ENCODE measurements at regions not wholly inside any gene's neighbourhood (a gene's known extent, or its start where the extent isn't known, plus 50 kb on each side); places are given as distances from the start of the nearest gene placed in this dataset.

DNA sequence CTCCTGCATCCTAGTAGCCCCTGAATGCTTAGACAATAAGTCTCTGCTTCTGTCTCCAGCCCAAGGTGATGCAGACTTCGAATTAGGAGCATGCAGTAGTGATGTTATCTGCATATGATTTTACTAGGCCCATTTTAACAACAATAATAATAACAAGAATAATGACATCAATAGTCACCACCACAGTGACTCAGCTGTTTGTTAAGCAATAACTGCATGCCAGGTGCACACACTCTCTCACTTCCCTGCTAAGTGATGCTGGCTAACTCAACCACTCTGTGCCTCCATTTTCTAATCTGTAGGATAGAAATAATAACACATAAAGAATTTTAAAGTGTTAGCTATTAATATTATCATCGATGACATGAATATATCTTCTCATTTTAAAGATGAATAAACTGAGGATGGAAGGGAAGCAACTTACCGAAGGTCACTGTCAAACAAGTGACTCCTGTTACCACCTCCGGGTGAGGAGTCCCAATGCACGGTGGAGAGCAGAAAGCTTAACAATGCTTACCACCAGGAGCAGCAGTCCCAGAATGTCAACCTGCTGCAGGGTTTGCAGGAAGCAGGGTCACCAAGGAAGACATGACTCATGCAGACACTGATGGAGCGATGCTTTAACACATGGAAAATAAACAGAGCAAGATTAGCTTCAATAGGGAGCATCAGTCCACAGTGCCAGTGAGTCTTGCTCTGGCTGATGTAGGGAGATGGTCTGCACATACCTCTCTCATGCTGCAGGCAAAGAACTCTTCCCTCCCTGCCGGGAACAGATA is 290.2 kb downstream of the SPATA17 start:
- Mint-ChIP-seq H3K4me3 (ENCODE audit: low read depth) (no peak overlapping the region), H3K36me3 (ENCODE audit: low read depth) (no peaks in the 10 kb centered on the region), H3K27ac (no peak overlapping the region), H3K27me3 (ENCODE audit: low read depth) (peaks cover 10% of the 10 kb centered on the region), H3K4me1 (ENCODE audit: low read depth) (no peaks in the 10 kb centered on the region), H3K9me3 (no peaks in the 10 kb centered on the region)
- intact Hi-C loops (cut with micrococcal nuclease): no loop called here
- no peak for DNase-seq (ENCODE audit: low spot score)

GRCh38 chr1:217924924-217925323 is 293.8 kb downstream of the SPATA17 start:
- no peak overlapping the region for H3K4me3 Mint-ChIP-seq (ENCODE audit: low read depth)
- peaks cover 13% of the 10 kb centered on the region for H3K27me3 Mint-ChIP-seq (ENCODE audit: low read depth)
- DNase-seq (ENCODE audit: low spot score): no peak
- H3K36me3 Mint-ChIP-seq (ENCODE audit: low read depth): no peaks in the 10 kb centered on the region
- intact Hi-C loops (cut with micrococcal nuclease): no loop called here
- no peaks in the 10 kb centered on the region for H3K9me3 Mint-ChIP-seq
- no peak overlapping the region for H3K27ac Mint-ChIP-seq
- no peaks in the 10 kb centered on the region for H3K4me1 Mint-ChIP-seq (ENCODE audit: low read depth)

GRCh38 chr1:217929213-217929885 is 298.2 kb downstream of the SPATA17 start:
- Mint-ChIP-seq H3K27me3 (ENCODE audit: low read depth) (peaks cover 11% of the 10 kb centered on the region), H3K4me3 (ENCODE audit: low read depth) (no peak overlapping the region), H3K9me3 (no peaks in the 10 kb centered on the region), H3K27ac (no peak overlapping the region), H3K36me3 (ENCODE audit: low read depth) (no peaks in the 10 kb centered on the region), H3K4me1 (ENCODE audit: low read depth) (no peaks in the 10 kb centered on the region)
- DNase-seq (ENCODE audit: low spot score): no peak
- intact Hi-C loops (cut with micrococcal nuclease): no loop called here

- no peak overlapping the region for H3K27ac Mint-ChIP-seq
- no peaks in the 10 kb centered on the region for H3K27me3 Mint-ChIP-seq (ENCODE audit: low read depth)
- DNase-seq (ENCODE audit: low spot score): no peak
- H3K36me3 Mint-ChIP-seq (ENCODE audit: low read depth): no peaks in the 10 kb centered on the region
- H3K4me3 Mint-ChIP-seq (ENCODE audit: low read depth): no peak overlapping the region
- intact Hi-C loops (cut with micrococcal nuclease): no loop called here
- H3K9me3 Mint-ChIP-seq: no peaks in the 10 kb centered on the region
- no peaks in the 10 kb centered on the region for H3K4me1 Mint-ChIP-seq (ENCODE audit: low read depth)
Observed at GRCh38 chr1:217943361-217943760, 312.2 kb downstream of the SPATA17 start.

DNA sequence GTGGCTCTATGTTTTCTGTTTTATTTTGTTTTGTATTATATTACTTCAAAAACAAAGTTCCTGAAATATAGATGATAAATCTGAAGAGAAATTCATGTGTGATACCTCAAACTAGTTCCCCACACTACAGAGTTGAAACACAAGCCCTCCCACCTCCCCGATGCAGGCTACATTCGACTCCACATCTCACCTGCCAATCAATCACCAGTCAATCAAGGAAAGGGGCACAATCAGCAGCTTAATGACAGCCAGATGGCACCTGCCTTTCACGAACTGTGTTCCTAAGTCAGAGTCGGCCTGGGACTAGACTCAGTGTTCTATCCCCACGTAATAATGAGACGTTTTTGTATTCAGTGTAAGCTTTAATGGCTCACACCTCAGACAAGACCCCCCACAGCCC is 313.4 kb downstream of the SPATA17 start:
- H3K27ac Mint-ChIP-seq: no peak overlapping the region
- intact Hi-C loops (cut with micrococcal nuclease): no loop called here
- H3K4me1 Mint-ChIP-seq (ENCODE audit: low read depth): no peaks in the 10 kb centered on the region
- DNase-seq (ENCODE audit: low spot score): no peak
- no peaks in the 10 kb centered on the region for H3K36me3 Mint-ChIP-seq (ENCODE audit: low read depth)
- no peak overlapping the region for H3K4me3 Mint-ChIP-seq (ENCODE audit: low read depth)
- H3K27me3 Mint-ChIP-seq (ENCODE audit: low read depth): no peaks in the 10 kb centered on the region
- H3K9me3 Mint-ChIP-seq: no peaks in the 10 kb centered on the region

DNA sequence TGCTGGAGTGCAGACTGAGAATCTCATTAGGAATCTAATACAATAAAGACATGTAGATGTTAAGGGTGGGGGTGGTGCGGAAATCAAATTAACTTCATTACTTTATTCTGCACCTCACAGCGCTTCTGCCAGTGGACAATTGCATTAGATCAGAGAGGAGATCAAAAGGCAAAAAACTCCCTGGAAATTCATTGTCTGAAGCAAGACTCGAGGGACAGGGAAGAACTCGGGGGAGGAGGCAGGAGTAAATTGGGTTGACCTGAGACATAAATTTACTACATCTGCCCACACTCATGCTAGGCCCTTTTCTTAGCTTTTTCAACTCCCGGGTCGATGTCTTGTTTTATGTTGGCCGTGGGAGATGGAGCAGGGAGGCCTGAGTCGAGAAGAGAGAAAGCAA is 315.4 kb downstream of the SPATA17 start:
- Mint-ChIP-seq H3K4me1 (ENCODE audit: low read depth) (no peaks in the 10 kb centered on the region), H3K27me3 (ENCODE audit: low read depth) (no peaks in the 10 kb centered on the region), H3K9me3 (no peaks in the 10 kb centered on the region), H3K4me3 (ENCODE audit: low read depth) (no peak overlapping the region), H3K36me3 (ENCODE audit: low read depth) (no peaks in the 10 kb centered on the region), H3K27ac (no peak overlapping the region)
- intact Hi-C loops (cut with micrococcal nuclease): no loop called here
- DNase-seq (ENCODE audit: low spot score): no peak

- no peaks in the 10 kb centered on the region for H3K36me3 Mint-ChIP-seq (ENCODE audit: low read depth)
- H3K4me3 Mint-ChIP-seq (ENCODE audit: low read depth): no peak overlapping the region
- H3K27me3 Mint-ChIP-seq (ENCODE audit: low read depth): no peaks in the 10 kb centered on the region
- H3K4me1 Mint-ChIP-seq (ENCODE audit: low read depth): no peaks in the 10 kb centered on the region
- H3K27ac Mint-ChIP-seq: no peak overlapping the region
- H3K9me3 Mint-ChIP-seq: no peaks in the 10 kb centered on the region
- DNase-seq (ENCODE audit: low spot score): no peak
- intact Hi-C loops (cut with micrococcal nuclease): no loop called here
Observed at GRCh38 chr1:217948741-217949140, 317.6 kb downstream of the SPATA17 start.

DNA sequence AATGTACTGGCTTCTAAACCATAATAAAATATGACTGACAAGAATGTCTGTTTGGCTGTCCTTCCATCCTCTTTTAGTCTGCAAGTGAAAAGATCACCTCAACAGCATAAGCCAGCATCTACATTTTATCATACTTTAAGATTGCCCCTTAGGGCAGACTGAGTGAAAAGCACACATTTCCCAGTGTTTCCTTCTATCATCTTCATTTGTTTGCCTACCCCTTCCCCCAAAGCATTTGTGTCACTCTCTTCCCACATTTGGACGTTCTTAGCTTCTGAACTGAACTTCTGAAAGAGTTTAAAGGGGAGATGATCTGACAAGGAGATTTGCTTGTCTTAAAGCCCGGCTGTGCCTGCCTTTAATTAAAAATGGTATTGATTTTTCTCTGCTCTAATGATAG is 322.2 kb downstream of the SPATA17 start:
- no peaks in the 10 kb centered on the region for H3K4me1 Mint-ChIP-seq (ENCODE audit: low read depth)
- H3K27me3 Mint-ChIP-seq (ENCODE audit: low read depth): no peaks in the 10 kb centered on the region
- H3K4me3 Mint-ChIP-seq (ENCODE audit: low read depth): no peak overlapping the region

GRCh38 chr1:217953922-217954321 is 322.8 kb downstream of the SPATA17 start:
- Mint-ChIP-seq H3K9me3 (peaks cover 4% of the 10 kb centered on the region), H3K27me3 (ENCODE audit: low read depth) (no peaks in the 10 kb centered on the region)
- intact Hi-C loops (cut with micrococcal nuclease): no loop called here

More for the DNA sequence above, 322.2 kb downstream of the SPATA17 start:
- no peaks in the 10 kb centered on the region for H3K36me3 Mint-ChIP-seq (ENCODE audit: low read depth)
- DNase-seq (ENCODE audit: low spot score): no peak
- intact Hi-C loops (cut with micrococcal nuclease): no loop called here
- no peak overlapping the region for H3K27ac Mint-ChIP-seq
- peaks cover 4% of the 10 kb centered on the region for H3K9me3 Mint-ChIP-seq

DNA sequence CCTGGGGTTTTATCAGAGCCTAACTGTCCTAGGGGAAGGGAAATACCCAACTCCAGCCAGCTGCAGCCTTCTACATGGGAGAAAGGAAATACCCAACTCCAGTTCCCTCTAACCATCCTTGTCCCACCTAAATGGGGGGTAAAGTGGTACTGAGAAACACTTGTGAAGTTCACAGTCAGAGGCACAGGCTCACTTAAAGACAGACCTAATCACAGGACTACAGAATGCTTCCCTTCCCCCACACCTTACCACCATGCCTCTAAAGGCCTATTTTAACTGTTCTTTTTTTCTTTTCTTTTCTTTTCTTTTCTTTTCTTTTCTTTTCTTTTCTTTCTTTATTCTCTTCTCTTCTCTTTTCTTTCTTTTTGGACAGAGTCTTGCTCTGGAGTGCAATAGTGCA is 324.6 kb downstream of the SPATA17 start:
- Mint-ChIP-seq H3K27me3 (ENCODE audit: low read depth) (no peaks in the 10 kb centered on the region), H3K4me3 (ENCODE audit: low read depth) (no peak overlapping the region), H3K4me1 (ENCODE audit: low read depth) (no peaks in the 10 kb centered on the region), H3K27ac (no peak overlapping the region), H3K36me3 (ENCODE audit: low read depth) (no peaks in the 10 kb centered on the region), H3K9me3 (peaks cover 4% of the 10 kb centered on the region)
- DNase-seq (ENCODE audit: low spot score): no peak
- intact Hi-C loops (cut with micrococcal nuclease): no loop called here

More at GRCh38 chr1:217953922-217954321, 322.8 kb downstream of the SPATA17 start:
- Mint-ChIP-seq H3K36me3 (ENCODE audit: low read depth) (no peaks in the 10 kb centered on the region), H3K4me1 (ENCODE audit: low read depth) (no peaks in the 10 kb centered on the region), H3K27ac (no peak overlapping the region), H3K4me3 (ENCODE audit: low read depth) (no peak overlapping the region)
- no peak for DNase-seq (ENCODE audit: low spot score)

GRCh38 chr1:217965156-217965786 is 319.8 kb upstream of the RRP15 start:
- intact Hi-C loops (cut with micrococcal nuclease): no loop called here
- no peak for DNase-seq (ENCODE audit: low spot score)
- no peaks in the 10 kb centered on the region for H3K27me3 Mint-ChIP-seq (ENCODE audit: low read depth)
- H3K4me1 Mint-ChIP-seq (ENCODE audit: low read depth): no peaks in the 10 kb centered on the region
- no peak overlapping the region for H3K4me3 Mint-ChIP-seq (ENCODE audit: low read depth)
- peaks cover 5% of the 10 kb centered on the region for H3K9me3 Mint-ChIP-seq
- no peak overlapping the region for H3K27ac Mint-ChIP-seq
- H3K36me3 Mint-ChIP-seq (ENCODE audit: low read depth): no peaks in the 10 kb centered on the region

DNA sequence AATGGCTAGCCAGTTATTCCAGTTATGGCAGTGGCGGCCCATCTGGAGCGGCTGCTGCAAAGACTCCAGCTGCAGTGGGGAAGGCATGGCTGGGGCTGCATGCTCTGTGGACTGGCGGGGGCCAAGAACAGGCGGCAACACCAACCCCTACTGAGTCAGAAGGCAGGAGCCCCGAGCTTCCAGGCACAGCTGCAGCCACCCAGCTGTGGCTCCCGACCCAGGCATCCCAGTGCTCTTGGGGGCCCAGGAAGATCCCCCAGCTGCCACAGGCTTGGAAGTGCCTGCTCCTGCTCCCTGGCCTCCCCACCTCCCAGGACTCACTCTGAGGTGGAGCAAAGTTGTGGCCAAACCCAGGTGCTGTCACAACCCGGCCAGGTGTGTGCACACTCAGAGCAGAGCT is 317.0 kb upstream of the RRP15 start:
- Mint-ChIP-seq H3K4me3 (ENCODE audit: low read depth) (no peak overlapping the region), H3K27ac (no peak overlapping the region), H3K27me3 (ENCODE audit: low read depth) (no peaks in the 10 kb centered on the region), H3K36me3 (ENCODE audit: low read depth) (no peaks in the 10 kb centered on the region), H3K9me3 (peaks cover 7% of the 10 kb centered on the region), H3K4me1 (ENCODE audit: low read depth) (no peaks in the 10 kb centered on the region)
- intact Hi-C loops (cut with micrococcal nuclease): no loop called here
- DNase-seq (ENCODE audit: low spot score): no peak

- DNase-seq (ENCODE audit: low spot score): no peak
- no peaks in the 10 kb centered on the region for H3K36me3 Mint-ChIP-seq (ENCODE audit: low read depth)
- intact Hi-C loops (cut with micrococcal nuclease): no loop called here
- H3K4me1 Mint-ChIP-seq (ENCODE audit: low read depth): no peaks in the 10 kb centered on the region
- H3K9me3 Mint-ChIP-seq: peaks cover 7% of the 10 kb centered on the region
- H3K4me3 Mint-ChIP-seq (ENCODE audit: low read depth): no peak overlapping the region
- no peaks in the 10 kb centered on the region for H3K27me3 Mint-ChIP-seq (ENCODE audit: low read depth)
- H3K27ac Mint-ChIP-seq: no peak overlapping the region
Observed at GRCh38 chr1:217969428-217969827, 315.7 kb upstream of the RRP15 start.

Measured in activated T-helper 2 cell treated with anti-CD3 and anti-CD28 coated beads, Interferon-gamma antibody, Interleukin-2, Interleukin-4, amounts not matched to agents 10 μg/mL and 5 μg/mL and 100 μg/mL, durations not matched to agents 14 hours and 24 hours and 36 hours (primary cell).